GM12865 (cell line): ENCODE measurements at regions not wholly inside any gene's neighbourhood (a gene's known extent, or its start where the extent isn't known, plus 50 kb on each side); places are given as distances from the start of the nearest gene placed in this dataset.

Experiments
- DNase-seq: peaks from one replicate; pipeline ENCODE4 v3.0.0; 2010; ENCODE audit warnings: low read depth
- H3K4me3 ChIP-seq: 2 replicates; pipeline ENCODE4 v1.5.1; 2011; ENCODE audit warnings: mild to moderate bottlenecking, low read depth, low read length, control low read depth
- TF ChIP-seq, protein P1 (sequence below): IDR thresholded peaks from 2 replicates; pipeline ENCODE4 v1.5.1; 2011; ENCODE audit warnings: low read length, control low read depth, low read depth, inconsistent platforms; ENCODE audit not compliant: insufficient read depth; ENCODE audit errors: missing control alignments

- TF ChIP-seq, protein P1, sequence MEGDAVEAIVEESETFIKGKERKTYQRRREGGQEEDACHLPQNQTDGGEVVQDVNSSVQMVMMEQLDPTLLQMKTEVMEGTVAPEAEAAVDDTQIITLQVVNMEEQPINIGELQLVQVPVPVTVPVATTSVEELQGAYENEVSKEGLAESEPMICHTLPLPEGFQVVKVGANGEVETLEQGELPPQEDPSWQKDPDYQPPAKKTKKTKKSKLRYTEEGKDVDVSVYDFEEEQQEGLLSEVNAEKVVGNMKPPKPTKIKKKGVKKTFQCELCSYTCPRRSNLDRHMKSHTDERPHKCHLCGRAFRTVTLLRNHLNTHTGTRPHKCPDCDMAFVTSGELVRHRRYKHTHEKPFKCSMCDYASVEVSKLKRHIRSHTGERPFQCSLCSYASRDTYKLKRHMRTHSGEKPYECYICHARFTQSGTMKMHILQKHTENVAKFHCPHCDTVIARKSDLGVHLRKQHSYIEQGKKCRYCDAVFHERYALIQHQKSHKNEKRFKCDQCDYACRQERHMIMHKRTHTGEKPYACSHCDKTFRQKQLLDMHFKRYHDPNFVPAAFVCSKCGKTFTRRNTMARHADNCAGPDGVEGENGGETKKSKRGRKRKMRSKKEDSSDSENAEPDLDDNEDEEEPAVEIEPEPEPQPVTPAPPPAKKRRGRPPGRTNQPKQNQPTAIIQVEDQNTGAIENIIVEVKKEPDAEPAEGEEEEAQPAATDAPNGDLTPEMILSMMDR: no peak
- H3K4me3 ChIP-seq: no peak overlapping the region
- no peak for DNase-seq
Observed at GRCh38 chr9:80117031-80117430, 545.3 kb downstream of the TLE4 start.

DNA sequence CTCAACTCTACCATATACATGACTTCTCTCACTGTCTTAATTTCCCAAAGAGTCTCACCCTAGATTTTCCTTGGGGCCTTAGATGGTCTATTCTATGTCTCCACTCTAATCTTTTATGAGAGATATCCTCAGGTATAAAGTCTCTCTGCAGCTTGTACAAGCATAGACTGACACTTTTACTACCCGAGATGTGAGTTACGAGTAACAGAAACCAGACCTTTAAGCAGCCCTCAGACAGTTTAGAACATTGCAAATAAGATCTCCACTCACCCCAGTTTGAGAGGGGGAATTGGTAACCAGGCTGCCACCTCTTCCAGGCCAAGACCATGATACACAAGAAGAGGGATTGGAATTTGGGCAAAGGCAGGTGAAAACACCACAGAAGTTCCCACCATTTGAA lies 542.5 kb downstream of the TLE4 start:
- TF ChIP-seq, protein P1: no peak

GRCh38 chr9:80107931-80108660 lies 536.3 kb downstream of the TLE4 start:
- DNase-seq: no peak
- H3K4me3 ChIP-seq: no peak overlapping the region
- TF ChIP-seq, protein P1: no peak

More for the DNA sequence above, 542.5 kb downstream of the TLE4 start:
- H3K4me3 ChIP-seq: no peak overlapping the region
- no peak for DNase-seq

DNA sequence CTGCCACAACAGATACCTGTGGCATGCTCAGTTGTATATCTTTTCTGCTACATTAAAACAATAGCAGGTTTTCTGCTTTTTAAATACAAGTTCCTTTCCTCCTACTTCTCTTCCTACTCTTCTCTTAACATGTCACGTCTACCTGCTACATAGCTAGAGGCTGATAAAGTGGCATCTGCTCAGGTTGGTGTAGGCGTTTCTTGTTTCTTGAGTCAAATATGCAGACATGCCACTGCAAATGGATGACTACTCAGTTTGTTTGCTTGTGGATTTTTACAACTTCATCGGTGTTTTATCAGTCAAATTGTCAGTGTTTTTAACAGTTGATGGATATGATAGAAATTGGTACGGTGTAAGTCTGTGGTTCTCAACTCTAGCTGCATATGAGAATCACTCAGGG lies 525.7 kb downstream of the TLE4 start:
- DNase-seq: no peak
- TF ChIP-seq, protein P1: no peak
- H3K4me3 ChIP-seq: no peak overlapping the region

DNA sequence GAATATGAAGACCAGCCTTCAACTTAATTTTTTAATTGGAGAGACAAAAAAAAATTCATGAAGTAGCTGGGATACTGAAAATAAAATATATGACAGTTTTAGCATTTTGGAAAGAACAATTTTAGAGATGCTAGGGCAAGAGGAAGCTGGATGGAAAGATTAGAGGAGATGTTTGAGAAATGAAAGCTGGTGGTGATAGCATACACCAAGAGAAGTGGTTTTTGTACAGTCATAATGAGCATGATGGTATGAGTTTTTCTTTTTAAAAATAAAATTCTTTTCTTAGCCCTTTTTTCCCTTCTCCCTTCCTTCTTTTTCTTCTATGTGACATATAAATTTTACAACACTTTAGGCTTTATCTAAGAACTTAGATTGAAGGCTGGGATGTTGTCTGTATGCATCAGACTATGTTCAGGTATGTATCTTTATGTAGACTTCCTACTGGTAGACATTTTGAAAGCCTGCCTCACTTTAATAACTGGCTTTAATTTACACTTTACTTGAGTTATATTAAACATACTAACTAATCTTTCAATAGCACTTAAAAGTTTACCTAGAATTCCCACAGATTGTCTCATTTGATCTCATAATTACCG lies 522.5 kb downstream of the TLE4 start:
- H3K4me3 ChIP-seq: no peak overlapping the region
- DNase-seq: peak; percentile 22
- TF ChIP-seq, protein P1: no peak

- TF ChIP-seq, protein P1: no peak
- no peak overlapping the region for H3K4me3 ChIP-seq
- DNase-seq: no peak
Observed at GRCh38 chr9:80093695-80094094, 521.9 kb downstream of the TLE4 start.
